ENCODE measurements at regions not wholly inside any gene's neighbourhood (a gene's known extent, or its start where the extent isn't known, plus 50 kb on each side); places are given as distances from the start of the nearest gene placed in this dataset.

DNA sequence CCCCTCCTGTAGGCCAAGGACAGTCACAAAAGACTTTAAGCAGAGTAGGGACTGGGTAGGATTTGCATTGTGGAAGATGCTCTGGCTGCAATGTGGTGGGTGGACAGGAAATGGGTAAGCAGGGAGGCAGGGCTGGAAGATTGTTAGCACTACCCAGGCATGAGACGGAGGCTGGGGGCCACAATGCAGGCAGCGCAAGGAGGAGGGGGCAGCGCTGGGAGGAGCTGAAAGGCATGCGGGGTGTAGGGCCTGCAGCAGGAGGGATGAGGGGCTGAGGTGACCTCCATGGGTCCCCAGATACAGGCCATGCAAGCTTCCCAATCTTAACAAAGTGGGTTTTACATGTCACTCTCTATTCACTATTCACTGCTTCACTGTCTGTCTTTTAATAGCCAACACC is 213.1 kb downstream of the CXCL12 start:
- no peak for TF ChIP-seq TAF1 (IDR thresholded peaks at IDR 0.05; ENCODE audit: low read depth, low read length)
- no peak for TF ChIP-seq CTCF (IDR thresholded peaks at IDR 0.05; ENCODE audit: control extremely low read depth in 1 of 3, insufficient read depth in 1 of 3, low read depth in 1 of 3, low read length in 3 of 3)
- TF ChIP-seq POLR2AphosphoS5 (IDR thresholded peaks at IDR 0.05; ENCODE audit: low read depth, low read length) = no peak
- no peak for TF ChIP-seq MAFK (IDR thresholded peaks at IDR 0.05; ENCODE audit: low read depth, low read length)
- TF ChIP-seq JUND (IDR thresholded peaks at IDR 0.05; ENCODE audit: low read length) = no peak

Data from H1 (cell line).